ENCODE measurements at regions not wholly inside any gene's neighbourhood (a gene's known extent, or its start where the extent isn't known, plus 50 kb on each side); places are given as distances from the start of the nearest gene placed in this dataset.

- H3K4me1 ChIP-seq: no peaks in the 10 kb centered on the region
- in situ Hi-C loops (cut with MboI; ENCODE audit: low sequenced_read_pairs in 4 of 4): no loop called here
- DNase-seq (no peak), ATAC-seq (no peak)
- H3K36me3 ChIP-seq: no peaks in the 10 kb centered on the region
- no peaks in the 10 kb centered on the region for H3K9me3 ChIP-seq
- no peak overlapping the region for H3K4me3 ChIP-seq
- intact Hi-C loops (cut with DNase I; ENCODE audit: low total_unique reads): no loop called here
- no peaks in the 10 kb centered on the region for H3K27me3 ChIP-seq
- H3K27ac ChIP-seq: no peak overlapping the region
- TF ChIP-seq CTCF (IDR thresholded peaks at IDR 0.05 in 4 of 5, conservative IDR thresholded peaks at IDR 0.05 in 1 of 5) (no peak), POLR2A (IDR thresholded peaks at IDR 0.05) (no peak)
These were observed 168.8 kb upstream of the GLI3 start for GRCh38 chr7:42405782-42406181.

- intact Hi-C loops (cut with DNase I; ENCODE audit: low total_unique reads): no loop called here
- TF ChIP-seq POLR2A (IDR thresholded peaks at IDR 0.05): no peak
- no peak for TF ChIP-seq CTCF (IDR thresholded peaks at IDR 0.05 in 4 of 5, conservative IDR thresholded peaks at IDR 0.05 in 1 of 5)
- H3K27me3 ChIP-seq: no peaks in the 10 kb centered on the region
These were observed 166.8 kb upstream of the GLI3 start for GRCh38 chr7:42403831-42404230.

DNA sequence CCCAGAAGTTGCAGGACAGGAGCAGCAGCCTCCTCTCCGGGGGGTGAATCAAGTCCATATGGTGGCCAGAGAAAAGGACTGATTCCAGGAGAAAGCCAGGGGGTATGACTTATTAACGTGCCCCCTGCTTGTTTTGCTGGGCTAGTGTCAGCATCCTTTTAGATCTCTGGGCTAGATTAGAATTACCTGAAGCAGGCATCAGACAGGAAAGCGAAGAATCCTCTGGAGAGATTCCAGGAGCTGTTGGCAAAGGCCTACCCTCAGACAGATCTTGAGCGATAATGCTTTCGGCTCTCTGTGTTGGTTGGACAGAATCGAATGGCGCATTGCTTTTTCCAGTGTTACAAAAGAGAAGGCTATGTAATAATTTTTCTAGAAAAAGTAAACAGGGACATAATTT, 164.0 kb upstream of the GLI3 start:
- H3K27me3 ChIP-seq: no peaks in the 10 kb centered on the region
- no peaks in the 10 kb centered on the region for H3K36me3 ChIP-seq
- no peak for ATAC-seq
- TF ChIP-seq POLR2A (IDR thresholded peaks at IDR 0.05): no peak
- no peak for TF ChIP-seq CTCF (IDR thresholded peaks at IDR 0.05 in 4 of 5, conservative IDR thresholded peaks at IDR 0.05 in 1 of 5)
- in situ Hi-C loops (cut with MboI; ENCODE audit: low sequenced_read_pairs in 4 of 4) (no loop called here), intact Hi-C loops (cut with DNase I; ENCODE audit: low total_unique reads) (no loop called here)
- no peak for DNase-seq
- H3K9me3 ChIP-seq: no peaks in the 10 kb centered on the region
- no peaks in the 10 kb centered on the region for H3K4me1 ChIP-seq
- H3K4me3 ChIP-seq: no peak overlapping the region
- no peak overlapping the region for H3K27ac ChIP-seq

More at GRCh38 chr7:42403831-42404230, 166.8 kb upstream of the GLI3 start:
- Histone ChIP-seq H3K4me1 (no peaks in the 10 kb centered on the region), H3K4me3 (no peak overlapping the region), H3K36me3 (no peaks in the 10 kb centered on the region), H3K27ac (no peak overlapping the region), H3K9me3 (no peaks in the 10 kb centered on the region)
- no peak for ATAC-seq
- in situ Hi-C loops (cut with MboI; ENCODE audit: low sequenced_read_pairs in 4 of 4): no loop called here
- no peak for DNase-seq

DNA sequence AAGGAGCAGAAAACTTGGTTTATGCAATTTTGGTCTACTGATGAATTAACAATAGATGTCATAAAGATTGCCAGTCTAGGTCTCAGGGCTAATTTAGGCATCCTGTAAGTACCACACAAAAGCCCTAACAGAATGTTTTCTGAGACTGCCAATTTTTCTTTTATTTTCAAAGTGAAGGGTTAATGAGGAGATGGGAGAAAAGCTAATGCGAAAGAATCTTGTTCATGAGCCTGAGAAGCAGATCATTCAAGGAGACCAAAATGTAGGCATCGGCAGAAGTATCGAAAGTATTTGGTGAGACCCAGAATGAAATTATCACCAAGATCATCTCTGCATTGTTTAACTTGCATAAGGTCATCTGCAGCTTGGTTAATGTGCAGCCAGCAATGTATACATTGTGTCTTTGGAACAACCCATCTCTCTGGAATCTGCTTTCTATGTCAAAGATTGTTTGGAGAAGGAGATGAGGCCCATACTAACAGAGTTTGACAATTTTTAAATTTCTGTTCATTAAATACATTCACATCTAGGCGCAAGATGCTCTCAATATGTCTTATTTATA, 163.3 kb upstream of the GLI3 start:
- no peak overlapping the region for H3K4me3 ChIP-seq
- in situ Hi-C loops (cut with MboI; ENCODE audit: low sequenced_read_pairs in 4 of 4): no loop called here
- no peaks in the 10 kb centered on the region for H3K4me1 ChIP-seq
- ATAC-seq (no peak), DNase-seq (no peak)
- no peak overlapping the region for H3K27ac ChIP-seq
- intact Hi-C loops (cut with DNase I; ENCODE audit: low total_unique reads): no loop called here
- H3K27me3 ChIP-seq: no peaks in the 10 kb centered on the region
- H3K36me3 ChIP-seq: no peaks in the 10 kb centered on the region
- TF ChIP-seq CTCF (IDR thresholded peaks at IDR 0.05 in 4 of 5, conservative IDR thresholded peaks at IDR 0.05 in 1 of 5) (no peak), POLR2A (IDR thresholded peaks at IDR 0.05) (no peak)
- H3K9me3 ChIP-seq: no peaks in the 10 kb centered on the region

DNA sequence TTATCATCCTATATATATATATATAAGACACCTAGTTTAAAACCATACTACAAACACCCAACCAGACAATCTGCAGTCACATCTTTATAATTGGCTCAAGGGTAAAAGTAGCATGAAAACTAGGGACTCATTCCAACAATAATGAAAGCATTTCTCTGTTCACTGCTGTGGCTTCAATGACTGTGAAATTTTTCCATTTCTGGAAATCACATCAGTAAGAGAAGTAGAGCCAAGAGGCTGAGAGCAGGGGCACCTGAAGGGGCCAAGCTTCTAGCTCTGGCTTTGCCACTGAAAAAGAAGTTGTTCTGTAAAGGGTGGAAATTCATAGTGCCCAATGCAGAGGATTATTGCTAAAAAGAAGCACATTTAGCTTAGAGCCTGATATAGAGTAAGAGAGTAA, 158.6 kb upstream of the GLI3 start:
- H3K27ac ChIP-seq: no peak overlapping the region
- H3K4me3 ChIP-seq: no peak overlapping the region
- no peak for DNase-seq
- intact Hi-C loops (cut with DNase I; ENCODE audit: low total_unique reads): no loop called here
- no peaks in the 10 kb centered on the region for H3K36me3 ChIP-seq
- H3K9me3 ChIP-seq: no peaks in the 10 kb centered on the region
- H3K4me1 ChIP-seq: no peaks in the 10 kb centered on the region
- in situ Hi-C loops (cut with MboI; ENCODE audit: low sequenced_read_pairs in 4 of 4): no loop called here
- H3K27me3 ChIP-seq: no peaks in the 10 kb centered on the region
- no peak for TF ChIP-seq POLR2A (IDR thresholded peaks at IDR 0.05)
- TF ChIP-seq CTCF (IDR thresholded peaks at IDR 0.05 in 4 of 5, conservative IDR thresholded peaks at IDR 0.05 in 1 of 5): no peak
- ATAC-seq: no peak

Data from gastrocnemius medialis (tissue), 4 donors.